Liver (tissue), 8 donors: ENCODE measurements at regions not wholly inside any gene's neighbourhood (a gene's known extent, or its start where the extent isn't known, plus 50 kb on each side); places are given as distances from the start of the nearest gene placed in this dataset.
A peak's percentile ranks its signal among the peaks of the same experiment; 100 is the strongest.

Experiments used
- DNase-seq: peaks from one replicate; pipeline ENCODE4 v3.0.0-alpha.2; 2017; ENCODE audit warnings: low spot score
- H3K27ac ChIP-seq, 2 donors: one replicate each; pipeline ENCODE4 v1.7.0; 2013; ENCODE audit warnings: inconsistent platforms in 2 of 2, low read length in 2 of 2, control low read depth in 1 of 2, low read depth in 1 of 2, mild to moderate bottlenecking in 1 of 2
- H3K27me3 ChIP-seq, 4 donors: one replicate each; pipeline versions ENCODE4 v1.6.1 to v1.7.0; 2013; ENCODE audit warnings: low read length in 3 of 4, inconsistent platforms in 1 of 4, mild to moderate bottlenecking in 1 of 4, moderate library complexity in 1 of 4; ENCODE audit not compliant: control insufficient read depth in 4 of 4, insufficient read depth in 4 of 4
- H3K36me3 ChIP-seq, 4 donors: one replicate each; pipeline versions ENCODE4 v1.6.1 to v1.7.0; 2013; ENCODE audit warnings: low read length in 3 of 4, mild to moderate bottlenecking in 3 of 4, low read depth in 1 of 4, moderate library complexity in 1 of 4; ENCODE audit not compliant: control insufficient read depth in 4 of 4, insufficient read depth in 3 of 4
- H3K4me1 ChIP-seq, 4 donors: one replicate each; pipeline versions ENCODE4 v1.6.1 to v1.7.0; 2013; ENCODE audit warnings: low read length in 3 of 4, mild to moderate bottlenecking in 3 of 4, moderate library complexity in 1 of 4; ENCODE audit not compliant: control insufficient read depth in 4 of 4, insufficient read depth in 4 of 4
- H3K4me3 ChIP-seq, 3 donors: one replicate each; pipeline versions ENCODE4 v1.6.1 to v1.7.0; 2013; ENCODE audit warnings: low read length in 3 of 3, control low read depth in 1 of 3, low read depth in 1 of 3, mild to moderate bottlenecking in 1 of 3
- H3K9ac ChIP-seq, 2 donors: one replicate each; pipeline ENCODE4 v1.7.0; 2013; ENCODE audit warnings: low read length in 2 of 2, mild to moderate bottlenecking in 2 of 2, moderate library complexity in 2 of 2, control low read depth in 1 of 2, low read depth in 1 of 2
- H3K9me3 ChIP-seq, 4 donors: one replicate each; pipeline versions ENCODE4 v1.6.1 to v1.7.0; 2013; ENCODE audit warnings: low read length in 3 of 4; ENCODE audit not compliant: control insufficient read depth in 4 of 4
- ATF3 ChIP-seq: IDR thresholded peaks from 2 replicates; pipeline ENCODE4 v1.6.1; 2016; ENCODE audit warnings: antibody characterized with exemption
- CTCF ChIP-seq: fragments of 150-350 bp; IDR thresholded peaks from 2 replicates; pipeline ENCODE4 v1.5.1; 2017; ENCODE audit warnings: improper control_type of control experiment, low read depth, low read length; ENCODE audit not compliant: missing input control
- FOXA1 ChIP-seq: IDR thresholded peaks from 2 replicates; pipeline ENCODE4 v1.6.1; 2016; ENCODE audit warnings: antibody characterized with exemption
- FOXA2 ChIP-seq: IDR thresholded peaks from 2 replicates; pipeline ENCODE4 v1.6.1; 2016; ENCODE audit warnings: antibody characterized with exemption
- GABPA ChIP-seq, 2 donors: IDR thresholded peaks in 1 of 2; conservative IDR thresholded peaks in 1 of 2; 2 replicates each; pipeline ENCODE4 v1.6.1; 2016; ENCODE audit warnings: antibody characterized with exemption in 2 of 2, mild to moderate bottlenecking in 1 of 2, moderate library complexity in 1 of 2
- JUND ChIP-seq, 2 donors: IDR thresholded peaks; 2 replicates each; pipeline ENCODE4 v1.6.1; 2016; ENCODE audit warnings: antibody characterized with exemption in 2 of 2
- MAX ChIP-seq: IDR thresholded peaks from 2 replicates; pipeline ENCODE4 v1.6.1; 2016; ENCODE audit warnings: antibody characterized with exemption
- NR2F2 ChIP-seq: IDR thresholded peaks from 2 replicates; pipeline ENCODE4 v1.6.1; 2016; ENCODE audit warnings: antibody characterized with exemption
- RAD21 ChIP-seq, 2 donors: IDR thresholded peaks; 2 replicates each; pipeline ENCODE4 v1.6.1; 2016; ENCODE audit warnings: antibody characterized with exemption in 2 of 2, mild to moderate bottlenecking in 2 of 2
- RXRA ChIP-seq, 2 donors: IDR thresholded peaks; 2 replicates each; pipeline ENCODE4 v1.6.1; 2017 to 2018; ENCODE audit warnings: antibody characterized with exemption in 2 of 2, mild to moderate bottlenecking in 1 of 2
- TAF1 ChIP-seq: conservative IDR thresholded peaks from 2 replicates; pipeline ENCODE4 v1.6.1; 2016; ENCODE audit warnings: antibody characterized with exemption, mild to moderate bottlenecking
- YY1 ChIP-seq: IDR thresholded peaks from 2 replicates; pipeline ENCODE4 v1.6.1; 2016; ENCODE audit warnings: antibody characterized with exemption, mild to moderate bottlenecking
- WGBS: extraction: QIAGEN DNeasy Blood & Tissue Kit; methylation state at CpG from one replicate; pipeline ENCODE4 v1.1.7; 2013; 5-methylcytosine and 5-hydroxymethylcytosine counted together
- TF ChIP-seq, protein P1 (sequence below): IDR thresholded peaks from 2 replicates; pipeline ENCODE4 v1.6.1; 2016; ENCODE audit warnings: antibody characterized with exemption, mild to moderate bottlenecking
- donor health status: healthy.
- donor health status: healthy.
- donor health status: healthy.
- donor health status: healthy.
- donor health status: healthy.

GRCh38 chr7:7044806-7045205 lies 137.5 kb upstream of the C1GALT1 start (continued):
- no peak for TF ChIP-seq RAD21 (IDR thresholded peaks at IDR 0.05)

DNA sequence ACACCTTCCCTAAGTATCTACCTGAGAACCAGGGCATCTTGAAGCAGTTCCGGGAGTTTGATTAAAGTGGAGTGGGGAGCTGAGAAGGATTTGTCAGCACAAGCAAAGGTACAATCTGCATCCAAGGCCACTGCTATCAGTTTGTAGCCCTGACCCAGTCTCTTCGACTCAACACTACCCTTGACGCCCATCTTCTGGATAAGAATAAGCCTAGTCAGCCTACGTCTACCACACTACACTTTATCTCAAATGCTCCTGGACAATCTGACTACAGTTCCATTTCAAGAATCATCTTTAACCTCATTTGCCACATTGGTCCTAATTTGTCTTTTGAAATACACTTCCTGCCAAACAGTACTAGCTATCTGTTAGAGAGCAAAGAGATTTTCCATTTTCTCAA lies 134.1 kb upstream of the C1GALT1 start:
- DNase-seq: no peak
- Histone ChIP-seq H3K4me1 (no peaks in the 10 kb centered on the region), H3K27ac (no peak overlapping the region), H3K9me3 (peaks cover 0 to 7% (median 1%) of the 10 kb centered on the region in 4 donors), H3K4me3 (no peak overlapping the region), H3K9ac (no peak overlapping the region), H3K36me3 (no peaks in the 10 kb centered on the region), H3K27me3 (no peaks in the 10 kb centered on the region)
- WGBS: 91% methylated on average over 4 of the region's 4 CpGs
- no peak for TF ChIP-seq MAX
- TF ChIP-seq NR2F2: no peak
- TF ChIP-seq CTCF: no peak
- TF ChIP-seq, protein P1, sequence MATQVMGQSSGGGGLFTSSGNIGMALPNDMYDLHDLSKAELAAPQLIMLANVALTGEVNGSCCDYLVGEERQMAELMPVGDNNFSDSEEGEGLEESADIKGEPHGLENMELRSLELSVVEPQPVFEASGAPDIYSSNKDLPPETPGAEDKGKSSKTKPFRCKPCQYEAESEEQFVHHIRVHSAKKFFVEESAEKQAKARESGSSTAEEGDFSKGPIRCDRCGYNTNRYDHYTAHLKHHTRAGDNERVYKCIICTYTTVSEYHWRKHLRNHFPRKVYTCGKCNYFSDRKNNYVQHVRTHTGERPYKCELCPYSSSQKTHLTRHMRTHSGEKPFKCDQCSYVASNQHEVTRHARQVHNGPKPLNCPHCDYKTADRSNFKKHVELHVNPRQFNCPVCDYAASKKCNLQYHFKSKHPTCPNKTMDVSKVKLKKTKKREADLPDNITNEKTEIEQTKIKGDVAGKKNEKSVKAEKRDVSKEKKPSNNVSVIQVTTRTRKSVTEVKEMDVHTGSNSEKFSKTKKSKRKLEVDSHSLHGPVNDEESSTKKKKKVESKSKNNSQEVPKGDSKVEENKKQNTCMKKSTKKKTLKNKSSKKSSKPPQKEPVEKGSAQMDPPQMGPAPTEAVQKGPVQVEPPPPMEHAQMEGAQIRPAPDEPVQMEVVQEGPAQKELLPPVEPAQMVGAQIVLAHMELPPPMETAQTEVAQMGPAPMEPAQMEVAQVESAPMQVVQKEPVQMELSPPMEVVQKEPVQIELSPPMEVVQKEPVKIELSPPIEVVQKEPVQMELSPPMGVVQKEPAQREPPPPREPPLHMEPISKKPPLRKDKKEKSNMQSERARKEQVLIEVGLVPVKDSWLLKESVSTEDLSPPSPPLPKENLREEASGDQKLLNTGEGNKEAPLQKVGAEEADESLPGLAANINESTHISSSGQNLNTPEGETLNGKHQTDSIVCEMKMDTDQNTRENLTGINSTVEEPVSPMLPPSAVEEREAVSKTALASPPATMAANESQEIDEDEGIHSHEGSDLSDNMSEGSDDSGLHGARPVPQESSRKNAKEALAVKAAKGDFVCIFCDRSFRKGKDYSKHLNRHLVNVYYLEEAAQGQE: no peak
- TF ChIP-seq RXRA (IDR thresholded peaks at IDR 0.05): no peak
- TF ChIP-seq GABPA (IDR thresholded peaks at IDR 0.05 in 1 of 2, conservative IDR thresholded peaks at IDR 0.05 in 1 of 2): no peak
- TF ChIP-seq RAD21 (IDR thresholded peaks at IDR 0.05): no peak
- TF ChIP-seq ATF3: no peak
- TF ChIP-seq JUND (IDR thresholded peaks at IDR 0.05): no peak
- TF ChIP-seq FOXA2: no peak
- no peak for TF ChIP-seq FOXA1

DNA sequence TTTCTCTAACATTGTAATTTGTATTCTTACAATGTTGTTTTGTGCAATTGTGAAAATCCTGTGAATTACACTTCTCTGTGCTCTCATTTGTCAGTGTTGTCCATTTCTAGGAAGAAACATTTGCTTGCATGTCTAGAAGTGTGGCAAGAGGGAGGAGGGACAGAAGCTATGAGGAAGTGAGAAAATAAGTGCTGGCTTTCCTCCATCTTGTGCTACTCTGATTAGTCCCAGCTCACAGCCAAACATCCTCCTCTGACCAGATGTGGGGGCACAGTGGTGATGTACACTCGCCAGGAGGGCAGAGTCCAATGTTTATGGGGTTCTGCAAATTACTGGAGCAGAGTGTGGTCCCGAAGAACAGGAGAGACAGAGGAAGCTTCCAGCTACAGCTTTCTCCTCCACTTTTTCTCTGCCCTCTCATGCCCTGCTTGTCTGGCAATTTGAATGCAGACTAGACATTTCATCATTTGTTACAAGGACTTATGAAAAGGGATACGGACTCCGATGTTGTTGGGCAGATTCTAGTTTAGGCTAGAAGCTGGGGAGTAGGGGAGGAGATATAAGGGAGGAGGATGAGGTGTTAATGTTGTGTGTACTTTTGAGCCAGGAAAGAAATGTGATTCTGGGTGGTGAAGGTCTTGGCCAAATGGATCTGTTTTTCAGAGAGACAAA lies 131.0 kb upstream of the C1GALT1 start:
- no peaks in the 10 kb centered on the region for H3K27me3 ChIP-seq
- DNase-seq: no peak
- TF ChIP-seq YY1: peak; percentile 25
- no peak for TF ChIP-seq TAF1
- peaks cover 0 to 7% (median 1%) of the 10 kb centered on the region in 4 donors for H3K9me3 ChIP-seq
- no peak overlapping the region for H3K9ac ChIP-seq
- no peaks in the 10 kb centered on the region for H3K36me3 ChIP-seq
- H3K4me1 ChIP-seq: no peaks in the 10 kb centered on the region
- no peak overlapping the region for H3K4me3 ChIP-seq
- WGBS: 53% methylated on average over 4 of the region's 4 CpGs
- H3K27ac ChIP-seq: no peak overlapping the region
